Prostate gland (tissue), 2 donors: ENCODE measurements at regions not wholly inside any gene's neighbourhood (a gene's known extent, or its start where the extent isn't known, plus 50 kb on each side); places are given as distances from the start of the nearest gene placed in this dataset.

Source experiments
- DNase-seq: peaks from one replicate; pipeline ENCODE4 v3.0.0-alpha.2; 2019; ENCODE audit warnings: low spot score
- H3K27ac ChIP-seq, 2 donors: fragments of 200-600 bp; sonication (generic); 2 replicates each; pipeline ENCODE4 v1.5.1; 2017 to 2019
- H3K27me3 ChIP-seq: fragments of 200-600 bp; sonication (generic); replicated peaks from 2 replicates; pipeline ENCODE4 v1.5.1; 2019; ENCODE audit not compliant: insufficient read depth
- H3K36me3 ChIP-seq, 2 donors: fragments of 200-600 bp; sonication (generic); 1 replicate in 1 of 2; 2 replicates in 1 of 2; pipeline versions ENCODE4 v1.5.1 to v1.8.1; 2017 to 2019
- H3K4me1 ChIP-seq: fragments of 200-600 bp; sonication (generic); replicated peaks from 2 replicates; pipeline ENCODE4 v1.5.1; 2019
- H3K4me3 ChIP-seq, 2 donors: fragments of 200-600 bp; sonication (generic); 2 replicates each; pipeline ENCODE4 v1.5.1; 2017 to 2019
- H3K9me3 ChIP-seq: fragments of 200-600 bp; sonication (generic); 2 replicates; pipeline ENCODE4 v1.5.1; 2017
- POLR2A ChIP-seq: fragments of 450-650 bp; IDR thresholded peaks from one replicate; pipeline ENCODE4 v1.6.1; 2016; ENCODE audit warnings: antibody characterized with exemption, mild to moderate bottlenecking
- POLR2AphosphoS5 ChIP-seq: sonication (generic); formaldehyde crosslinking; IDR thresholded peaks from one replicate; pipeline ENCODE4 v1.6.1; 2017; ENCODE audit warnings: antibody characterized with exemption
- WGBS: methylation state at CpG from one replicate; pipeline ENCODE4 v1.1.5; 2018; 5-methylcytosine and 5-hydroxymethylcytosine counted together
- intact Hi-C: fragments of 100-400 bp; cut with DNase I; formaldehyde crosslinking; loops from one replicate; pipeline ENCODE4 v1.14.2; 2022
- TF ChIP-seq, protein P1 (sequence below), 4 experiments: fragments of 200-600 bp in 2 of 4; fragments of 450-650 bp in 2 of 4; sonication (generic) in 2 of 4; IDR thresholded peaks; 1 replicate in 3 of 4; 2 replicates in 1 of 4; pipeline ENCODE4 v1.5.1; 2016 to 2019; ENCODE audit warnings: antibody characterized with exemption in 4 of 4, mild to moderate bottlenecking in 2 of 4, moderate library complexity in 2 of 4

DNA sequence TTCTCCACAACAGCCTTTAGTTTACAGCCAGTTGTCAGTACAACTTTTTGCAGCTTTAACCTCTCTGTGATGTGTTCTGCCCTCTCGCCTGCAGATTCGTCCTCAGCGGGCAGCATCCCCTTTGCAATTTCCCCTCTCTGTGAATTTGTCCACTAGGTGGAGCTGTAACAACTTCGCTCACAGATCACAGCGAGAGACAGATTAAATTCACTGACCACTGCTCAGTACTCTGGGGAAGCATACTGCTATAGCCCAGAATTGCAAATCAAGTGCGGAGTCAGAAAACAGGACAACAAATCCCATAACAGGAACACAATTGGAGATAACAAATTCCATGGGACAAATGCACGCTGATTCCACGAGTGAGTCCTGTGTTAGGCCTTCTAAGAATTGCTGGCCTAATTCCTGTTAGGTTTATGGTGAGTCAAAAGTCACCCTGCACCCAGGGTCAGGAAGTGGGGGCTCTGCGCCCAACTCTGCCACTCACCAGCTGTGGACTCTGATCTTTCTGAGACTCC, 2124.9 kb downstream of the MAT2B start:
- intact Hi-C loops: loop anchor here (10.0 kb wide), 1 partner anchor 1584 kb away; no protein-coding TSS in a partner anchor
- no peak overlapping the region for H3K4me3 ChIP-seq
- TF ChIP-seq POLR2AphosphoS5 (peak; percentile 18), POLR2A (no peak)
- TF ChIP-seq, protein P1, sequence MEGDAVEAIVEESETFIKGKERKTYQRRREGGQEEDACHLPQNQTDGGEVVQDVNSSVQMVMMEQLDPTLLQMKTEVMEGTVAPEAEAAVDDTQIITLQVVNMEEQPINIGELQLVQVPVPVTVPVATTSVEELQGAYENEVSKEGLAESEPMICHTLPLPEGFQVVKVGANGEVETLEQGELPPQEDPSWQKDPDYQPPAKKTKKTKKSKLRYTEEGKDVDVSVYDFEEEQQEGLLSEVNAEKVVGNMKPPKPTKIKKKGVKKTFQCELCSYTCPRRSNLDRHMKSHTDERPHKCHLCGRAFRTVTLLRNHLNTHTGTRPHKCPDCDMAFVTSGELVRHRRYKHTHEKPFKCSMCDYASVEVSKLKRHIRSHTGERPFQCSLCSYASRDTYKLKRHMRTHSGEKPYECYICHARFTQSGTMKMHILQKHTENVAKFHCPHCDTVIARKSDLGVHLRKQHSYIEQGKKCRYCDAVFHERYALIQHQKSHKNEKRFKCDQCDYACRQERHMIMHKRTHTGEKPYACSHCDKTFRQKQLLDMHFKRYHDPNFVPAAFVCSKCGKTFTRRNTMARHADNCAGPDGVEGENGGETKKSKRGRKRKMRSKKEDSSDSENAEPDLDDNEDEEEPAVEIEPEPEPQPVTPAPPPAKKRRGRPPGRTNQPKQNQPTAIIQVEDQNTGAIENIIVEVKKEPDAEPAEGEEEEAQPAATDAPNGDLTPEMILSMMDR (IDR thresholded peaks at IDR 0.05): peak; percentile 55 to 72 (median 62)
- DNase-seq: peak; percentile 42
- H3K27ac ChIP-seq: no peak overlapping the region
- no peaks in the 10 kb centered on the region for H3K9me3 ChIP-seq
- peaks cover 6% of the 10 kb centered on the region for H3K4me1 ChIP-seq
- no peaks in the 10 kb centered on the region for H3K36me3 ChIP-seq
- 32% methylated on average over 9 of the region's 9 CpGs for WGBS
- H3K27me3 ChIP-seq: no peaks in the 10 kb centered on the region

DNA sequence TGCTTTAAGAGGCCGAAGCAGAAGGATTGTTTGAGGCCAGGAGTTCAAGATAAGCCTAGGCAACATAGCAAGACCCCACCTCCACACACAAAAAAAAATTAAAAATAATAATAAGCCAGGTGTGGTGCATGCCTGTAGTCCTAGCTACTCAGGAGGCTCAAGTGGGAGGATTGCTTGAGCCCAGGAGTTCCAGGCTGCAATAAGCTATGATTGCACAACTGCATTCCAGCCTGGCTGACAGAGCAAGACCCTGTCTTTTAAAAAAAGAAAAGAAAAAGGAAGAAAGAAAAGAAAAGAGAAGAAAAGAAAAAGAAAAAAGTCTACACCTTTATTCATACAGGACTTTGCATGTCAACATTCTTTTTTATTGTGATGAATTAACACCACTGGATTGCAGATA, 2125.8 kb downstream of the MAT2B start:
- Histone ChIP-seq H3K4me1 (peaks cover 6% of the 10 kb centered on the region), H3K36me3 (no peaks in the 10 kb centered on the region), H3K27me3 (no peaks in the 10 kb centered on the region), H3K27ac (no peak overlapping the region), H3K4me3 (no peak overlapping the region), H3K9me3 (no peaks in the 10 kb centered on the region)
- no peak for DNase-seq
- intact Hi-C loops: loop anchor here (10.0 kb wide), 1 partner anchor 1584 kb away; no protein-coding TSS in a partner anchor
- TF ChIP-seq, protein P1 (IDR thresholded peaks at IDR 0.05): no peak
- TF ChIP-seq POLR2AphosphoS5: no peak
- TF ChIP-seq POLR2A: no peak
- WGBS: 59% methylated on average over 1 of the region's 1 CpG

DNA sequence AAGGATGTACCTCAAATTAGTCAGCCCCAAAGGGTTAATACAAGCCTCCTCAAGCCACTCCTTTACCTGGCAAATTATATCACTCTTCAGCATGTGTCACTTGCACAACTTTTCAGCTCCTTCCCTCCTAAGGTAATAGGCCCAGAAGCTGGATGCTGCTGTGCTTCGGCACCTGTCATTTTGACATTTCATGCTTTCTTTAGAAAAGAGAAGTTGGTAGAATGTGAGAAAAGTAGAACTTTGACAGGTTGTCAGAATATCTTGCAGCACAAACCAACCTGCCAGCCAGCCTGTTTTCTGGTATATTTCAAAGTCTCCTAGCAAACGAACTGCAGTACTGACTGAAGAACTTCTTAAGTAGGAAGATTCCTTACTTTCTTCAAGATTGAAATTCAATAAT, 2136.9 kb downstream of the MAT2B start:
- Histone ChIP-seq H3K36me3 (no peaks in the 10 kb centered on the region), H3K9me3 (no peaks in the 10 kb centered on the region), H3K4me3 (no peak overlapping the region), H3K4me1 (no peaks in the 10 kb centered on the region), H3K27me3 (no peaks in the 10 kb centered on the region), H3K27ac (no peak overlapping the region)
- TF ChIP-seq POLR2A: no peak
- TF ChIP-seq POLR2AphosphoS5: no peak
- TF ChIP-seq, protein P1 (IDR thresholded peaks at IDR 0.05): no peak
- DNase-seq: no peak
- 87% methylated on average over 2 of the region's 2 CpGs for WGBS
- intact Hi-C loops: no loop called here

DNA sequence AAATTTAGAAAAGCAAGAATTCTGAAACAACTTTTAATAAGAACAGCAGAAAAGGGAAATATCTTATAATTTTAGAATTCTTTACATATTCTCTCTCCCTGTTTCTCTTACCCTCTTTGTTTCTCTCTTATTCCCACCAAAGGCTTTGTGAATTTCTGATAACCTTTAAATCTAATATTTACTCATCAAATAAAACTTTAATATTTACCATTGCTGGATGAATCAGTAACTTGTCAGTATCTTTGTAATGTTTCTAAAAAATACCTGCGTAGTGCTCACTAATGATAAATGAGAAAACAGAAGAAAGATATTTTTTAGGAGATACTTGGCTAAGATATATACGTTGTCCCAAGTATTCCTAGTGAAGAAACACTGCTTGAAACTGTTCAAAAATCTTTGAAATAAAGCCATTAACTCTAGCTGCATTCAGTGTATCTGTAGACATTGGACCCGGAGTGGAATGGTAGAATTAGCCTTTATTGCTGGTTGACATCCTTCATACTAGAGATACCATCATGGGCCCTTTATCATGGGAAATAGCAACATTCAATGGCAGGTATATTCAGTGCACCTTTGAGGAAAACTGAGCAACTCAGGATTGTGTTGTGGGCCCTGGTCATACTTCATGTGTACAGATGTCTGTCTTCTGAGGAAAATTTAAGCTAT, 2160.4 kb downstream of the MAT2B start:
- DNase-seq: no peak
- TF ChIP-seq POLR2A (no peak), POLR2AphosphoS5 (no peak)
- TF ChIP-seq, protein P1 (IDR thresholded peaks at IDR 0.05): no peak
- Histone ChIP-seq H3K4me3 (no peak overlapping the region), H3K4me1 (no peaks in the 10 kb centered on the region), H3K27ac (no peak overlapping the region), H3K36me3 (no peaks in the 10 kb centered on the region), H3K27me3 (no peaks in the 10 kb centered on the region), H3K9me3 (no peaks in the 10 kb centered on the region)
- intact Hi-C loops: no loop called here
- 80% methylated on average over 3 of the region's 3 CpGs for WGBS

DNA sequence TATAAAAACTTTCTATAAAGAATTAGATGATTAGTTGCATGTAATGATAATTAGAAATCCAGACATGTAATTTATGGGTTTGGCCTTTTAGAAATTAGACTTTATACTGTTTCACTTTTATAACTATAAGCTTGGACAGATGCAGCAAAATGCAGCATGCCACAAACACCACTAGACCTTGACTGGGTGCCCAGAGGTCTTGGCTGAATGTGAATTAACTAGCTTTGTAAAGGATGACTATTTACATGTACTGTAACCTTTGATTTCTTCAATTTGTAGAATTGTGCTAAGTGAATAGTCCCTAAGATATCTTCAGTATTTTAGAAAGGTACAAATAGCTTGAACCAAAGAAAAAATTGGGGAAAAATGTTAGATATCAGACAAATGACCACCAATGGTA, 2168.1 kb downstream of the MAT2B start:
- no peak overlapping the region for H3K27ac ChIP-seq
- no peaks in the 10 kb centered on the region for H3K27me3 ChIP-seq
- H3K36me3 ChIP-seq: no peaks in the 10 kb centered on the region
- TF ChIP-seq, protein P1 (IDR thresholded peaks at IDR 0.05): no peak
- no peak for TF ChIP-seq POLR2AphosphoS5
- TF ChIP-seq POLR2A: no peak
- no peak overlapping the region for H3K4me3 ChIP-seq
- no peaks in the 10 kb centered on the region for H3K4me1 ChIP-seq
- DNase-seq: no peak
- no peaks in the 10 kb centered on the region for H3K9me3 ChIP-seq
- intact Hi-C loops: no loop called here
